ENCODE measurements at regions not wholly inside any gene's neighbourhood (a gene's known extent, or its start where the extent isn't known, plus 50 kb on each side); places are given as distances from the start of the nearest gene placed in this dataset.

DNA sequence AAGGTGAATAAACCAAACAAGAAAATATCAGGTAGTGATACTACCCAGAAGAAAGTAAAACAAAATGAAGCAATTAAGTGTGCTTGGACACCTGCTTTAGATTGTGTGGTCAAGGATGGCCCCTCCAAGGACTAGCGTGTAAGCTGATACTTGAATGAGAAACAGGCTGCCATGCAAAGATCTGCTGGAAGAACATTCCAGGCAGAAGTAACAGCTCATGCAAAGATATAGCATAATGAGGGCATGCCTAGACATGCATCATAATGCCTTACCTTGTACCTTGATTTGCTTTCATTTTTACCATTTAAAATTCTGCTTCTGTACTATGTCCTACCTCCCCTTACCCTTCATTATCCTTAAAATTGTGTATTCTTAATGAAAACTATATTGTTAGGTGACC is 74.8 kb upstream of the HDAC9 start:
- TF ChIP-seq, protein P1, sequence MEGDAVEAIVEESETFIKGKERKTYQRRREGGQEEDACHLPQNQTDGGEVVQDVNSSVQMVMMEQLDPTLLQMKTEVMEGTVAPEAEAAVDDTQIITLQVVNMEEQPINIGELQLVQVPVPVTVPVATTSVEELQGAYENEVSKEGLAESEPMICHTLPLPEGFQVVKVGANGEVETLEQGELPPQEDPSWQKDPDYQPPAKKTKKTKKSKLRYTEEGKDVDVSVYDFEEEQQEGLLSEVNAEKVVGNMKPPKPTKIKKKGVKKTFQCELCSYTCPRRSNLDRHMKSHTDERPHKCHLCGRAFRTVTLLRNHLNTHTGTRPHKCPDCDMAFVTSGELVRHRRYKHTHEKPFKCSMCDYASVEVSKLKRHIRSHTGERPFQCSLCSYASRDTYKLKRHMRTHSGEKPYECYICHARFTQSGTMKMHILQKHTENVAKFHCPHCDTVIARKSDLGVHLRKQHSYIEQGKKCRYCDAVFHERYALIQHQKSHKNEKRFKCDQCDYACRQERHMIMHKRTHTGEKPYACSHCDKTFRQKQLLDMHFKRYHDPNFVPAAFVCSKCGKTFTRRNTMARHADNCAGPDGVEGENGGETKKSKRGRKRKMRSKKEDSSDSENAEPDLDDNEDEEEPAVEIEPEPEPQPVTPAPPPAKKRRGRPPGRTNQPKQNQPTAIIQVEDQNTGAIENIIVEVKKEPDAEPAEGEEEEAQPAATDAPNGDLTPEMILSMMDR (IDR thresholded peaks at IDR 0.05; ENCODE audit: extremely low read depth in 1 of 2, insufficient read depth in 1 of 2, low read depth in 1 of 2, low read length in 2 of 2): no peak
- no peak for TF ChIP-seq POLR2A (IDR thresholded peaks at IDR 0.05; ENCODE audit: low read depth, low read length)
- no peak for TF ChIP-seq EZH2 (IDR thresholded peaks at IDR 0.05; ENCODE audit: borderline replicate concordance, low read depth, low read length, severe bottlenecking)
- TF ChIP-seq POLR2AphosphoS5 (IDR thresholded peaks at IDR 0.05; ENCODE audit: insufficient read depth, low read depth, low read length): no peak
- TF ChIP-seq, protein P2, sequence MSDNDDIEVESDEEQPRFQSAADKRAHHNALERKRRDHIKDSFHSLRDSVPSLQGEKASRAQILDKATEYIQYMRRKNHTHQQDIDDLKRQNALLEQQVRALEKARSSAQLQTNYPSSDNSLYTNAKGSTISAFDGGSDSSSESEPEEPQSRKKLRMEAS (IDR thresholded peaks at IDR 0.05; ENCODE audit: insufficient read depth, insufficient read length): no peak
- no peak for TF ChIP-seq JUN (IDR thresholded peaks at IDR 0.05; ENCODE audit: borderline replicate concordance, insufficient read depth, insufficient read length, low read depth)
- no peak for TF ChIP-seq FOS (IDR thresholded peaks at IDR 0.05; ENCODE audit: borderline replicate concordance, insufficient read depth, low read length)
- no peak for TF ChIP-seq MYC (IDR thresholded peaks at IDR 0.05; ENCODE audit: low read depth, low read length)
- TF ChIP-seq GATA2 (IDR thresholded peaks at IDR 0.05; ENCODE audit: insufficient read depth, insufficient read length, low read depth, low read length): no peak

Data from endothelial cell of umbilical vein (primary cell).